C4-2B (cell line): ENCODE measurements at regions not wholly inside any gene's neighbourhood (a gene's known extent, or its start where the extent isn't known, plus 50 kb on each side); places are given as distances from the start of the nearest gene placed in this dataset.
"Not testable (repeated sequence)": the region's sequence is repeated elsewhere in the genome, so short reads cannot be mapped to it uniquely, and the experiment has no call there.

Experiments
- H3K27ac ChIP-seq: fragments of 450-650 bp; 2 replicates; pipeline ENCODE4 v1.5.1; 2017
- CTCF ChIP-seq: fragments of 450-650 bp; conservative IDR thresholded peaks from 2 replicates; pipeline ENCODE4 v1.5.1; 2017; ENCODE audit warnings: mild to moderate bottlenecking
- ZFX ChIP-seq: fragments of 450-650 bp; IDR thresholded peaks from 2 replicates; pipeline ENCODE4 v1.6.1; 2017

- peak; percentile 41 for TF ChIP-seq CTCF
- TF ChIP-seq ZFX, result no peak
- H3K27ac ChIP-seq, result no peak overlapping the region
Measured at GRCh38 chr13:56561327-56561726, 579.4 kb upstream of the PRR20A start.

GRCh38 chr13:56563663-56564062, 577.1 kb upstream of the PRR20A start:
- TF ChIP-seq ZFX (no peak), CTCF (no peak)
- no peak overlapping the region for H3K27ac ChIP-seq

GRCh38 chr13:56586976-56587375, 553.7 kb upstream of the PRR20A start:
- no peak overlapping the region for H3K27ac ChIP-seq
- TF ChIP-seq ZFX (no peak), CTCF (no peak)

GRCh38 chr13:56615572-56615971, 525.1 kb upstream of the PRR20A start:
- no peak overlapping the region for H3K27ac ChIP-seq
- no peak for TF ChIP-seq ZFX
- TF ChIP-seq CTCF, result no peak

GRCh38 chr13:56622840-56623239, 517.9 kb upstream of the PRR20A start:
- TF ChIP-seq ZFX, result no peak
- TF ChIP-seq CTCF, result no peak

GRCh38 chr13:56628886-56629285, 511.8 kb upstream of the PRR20A start:
- H3K27ac ChIP-seq, result not testable (repeated sequence)

More at GRCh38 chr13:56622840-56623239, 517.9 kb upstream of the PRR20A start:
- no peak overlapping the region for H3K27ac ChIP-seq

GRCh38 chr13:56631060-56631459, 509.7 kb upstream of the PRR20A start:
- H3K27ac ChIP-seq, result not testable (repeated sequence)

GRCh38 chr13:56653043-56653442, 487.7 kb upstream of the PRR20A start:
- H3K27ac ChIP-seq, result no peak overlapping the region
- no peak for TF ChIP-seq ZFX
- TF ChIP-seq CTCF, result no peak

GRCh38 chr13:56659041-56659471, 481.7 kb upstream of the PRR20A start:
- no peak overlapping the region for H3K27ac ChIP-seq
- no peak for TF ChIP-seq ZFX
